GM19035 (cell line): ENCODE measurements at regions not wholly inside any gene's neighbourhood (a gene's known extent, or its start where the extent isn't known, plus 50 kb on each side); places are given as distances from the start of the nearest gene placed in this dataset.

Experiments
- ATAC-seq: cut with Tn5 transposase; IDR thresholded peaks from one replicate; pipeline ENCODE4 v1.9.1; 2021; ENCODE audit not compliant: unreplicated experiment

- no peak for ATAC-seq
Observed at GRCh38 chr16:88315543-88316105, 67.1 kb upstream of the ZNF469 start.

GRCh38 chr16:88316151-88316550 is 66.6 kb upstream of the ZNF469 start:
- ATAC-seq, result no peak

- ATAC-seq, result no peak
Observed at GRCh38 chr16:88316941-88317612, 65.7 kb upstream of the ZNF469 start.

- ATAC-seq, result no peak
Observed at GRCh38 chr16:88317613-88317965, 65.2 kb upstream of the ZNF469 start.

- ATAC-seq, result no peak
Observed at GRCh38 chr16:88318051-88318450, 64.7 kb upstream of the ZNF469 start.

- ATAC-seq, result no peak
Observed at GRCh38 chr16:88318521-88318920, 64.2 kb upstream of the ZNF469 start.

- no peak for ATAC-seq
Observed at GRCh38 chr16:88319116-88319965, 63.4 kb upstream of the ZNF469 start.

GRCh38 chr16:88320947-88321634 is 61.7 kb upstream of the ZNF469 start:
- no peak for ATAC-seq

GRCh38 chr16:88321635-88322499 is 60.9 kb upstream of the ZNF469 start:
- no peak for ATAC-seq

GRCh38 chr16:88322500-88322970 is 60.2 kb upstream of the ZNF469 start:
- ATAC-seq, result no peak

- no peak for ATAC-seq
Observed at GRCh38 chr16:88323041-88323440, 59.7 kb upstream of the ZNF469 start.

GRCh38 chr16:88323546-88324330 is 59.0 kb upstream of the ZNF469 start:
- ATAC-seq, result no peak

GRCh38 chr16:88325087-88325750 is 57.5 kb upstream of the ZNF469 start:
- ATAC-seq, result no peak

- ATAC-seq, result no peak
Observed at GRCh38 chr16:88325976-88326375, 56.8 kb upstream of the ZNF469 start.

- no peak for ATAC-seq
Observed at GRCh38 chr16:88326611-88327485, 55.9 kb upstream of the ZNF469 start.

GRCh38 chr16:88327561-88328312 is 55.0 kb upstream of the ZNF469 start:
- ATAC-seq, result no peak

GRCh38 chr16:88328313-88328980 is 54.3 kb upstream of the ZNF469 start:
- ATAC-seq, result no peak
